Activated effector memory CD4-positive, alpha-beta T cell treated with anti-CD3 and anti-CD28 coated beads, Interleukin-2, amount 50 U/mL, for 16 hours (primary cell): ENCODE measurements at regions not wholly inside any gene's neighbourhood (a gene's known extent, or its start where the extent isn't known, plus 50 kb on each side); places are given as distances from the start of the nearest gene placed in this dataset.
"Not testable (repeated sequence)": the region's sequence is repeated elsewhere in the genome, so short reads cannot be mapped to it uniquely, and the experiment has no call there.

Experiments
- DNase-seq: peaks from one replicate; pipeline ENCODE4 v3.0.0-alpha.2; 2020

GRCh38 chr6:104676679-104677078 lies 183.0 kb downstream of the HACE1 start:
- DNase-seq, result not testable (repeated sequence)

GRCh38 chr6:104675161-104675560 lies 184.6 kb downstream of the HACE1 start:
- not testable (repeated sequence) for DNase-seq

- not testable (repeated sequence) for DNase-seq
These were observed 186.6 kb downstream of the HACE1 start for GRCh38 chr6:104673078-104673477.

- not testable (repeated sequence) for DNase-seq
These were observed 188.2 kb downstream of the HACE1 start for GRCh38 chr6:104671591-104671891.

GRCh38 chr6:104670834-104671590 lies 188.7 kb downstream of the HACE1 start:
- peak; percentile 63 for DNase-seq

- DNase-seq, result no peak
These were observed 190.2 kb downstream of the HACE1 start for GRCh38 chr6:104669483-104669882.

- no peak for DNase-seq
These were observed 203.5 kb downstream of the HACE1 start for GRCh38 chr6:104656235-104656634.

GRCh38 chr6:104653781-104654180 lies 205.9 kb downstream of the HACE1 start:
- DNase-seq, result no peak

GRCh38 chr6:104648347-104648746 lies 211.4 kb downstream of the HACE1 start:
- no peak for DNase-seq

- no peak for DNase-seq
These were observed 214.9 kb downstream of the HACE1 start for GRCh38 chr6:104644848-104645247.

- no peak for DNase-seq
These were observed 216.8 kb downstream of the HACE1 start for GRCh38 chr6:104642871-104643270.

- DNase-seq, result no peak
These were observed 219.0 kb downstream of the HACE1 start for GRCh38 chr6:104640761-104641160.

- DNase-seq, result no peak
These were observed 219.5 kb downstream of the HACE1 start for GRCh38 chr6:104640150-104640700.

- DNase-seq, result no peak
These were observed 220.1 kb downstream of the HACE1 start for GRCh38 chr6:104639668-104640067.

GRCh38 chr6:104638841-104639290 lies 220.9 kb downstream of the HACE1 start:
- DNase-seq, result no peak

- no peak for DNase-seq
These were observed 226.6 kb downstream of the HACE1 start for GRCh38 chr6:104633125-104633524.

GRCh38 chr6:104632588-104632987 lies 227.1 kb downstream of the HACE1 start:
- no peak for DNase-seq

- DNase-seq, result no peak
These were observed 228.8 kb downstream of the HACE1 start for GRCh38 chr6:104630955-104631354.

- no peak for DNase-seq
These were observed 229.2 kb downstream of the HACE1 start for GRCh38 chr6:104630522-104630921.

- no peak for DNase-seq
These were observed 229.9 kb downstream of the HACE1 start for GRCh38 chr6:104629826-104630225.

GRCh38 chr6:104625536-104625935 lies 234.2 kb downstream of the HACE1 start:
- no peak for DNase-seq

- no peak for DNase-seq
These were observed 236.5 kb downstream of the HACE1 start for GRCh38 chr6:104623052-104623690.

GRCh38 chr6:104621396-104621795 lies 238.3 kb downstream of the HACE1 start:
- DNase-seq, result no peak

GRCh38 chr6:104617591-104617990 lies 242.1 kb downstream of the HACE1 start:
- DNase-seq, result no peak
